Right lobe of liver (tissue), 4 donors: ENCODE measurements at regions not wholly inside any gene's neighbourhood (a gene's known extent, or its start where the extent isn't known, plus 50 kb on each side); places are given as distances from the start of the nearest gene placed in this dataset.

ENCODE experiments used
- POLR2A ChIP-seq: fragments of 450-650 bp; IDR thresholded peaks from one replicate; pipeline ENCODE4 v1.6.1; 2017; ENCODE audit warnings: antibody characterized with exemption, mild to moderate bottlenecking
- TF ChIP-seq, protein P1 (sequence below), 4 donors: fragments of 200-600 bp in 3 of 4; fragments of 450-650 bp in 1 of 4; IDR thresholded peaks; one replicate each; pipeline versions ENCODE4 v1.5.1 to v1.8.0; 2016 to 2022; ENCODE audit warnings: antibody characterized with exemption in 4 of 4, mild to moderate bottlenecking in 2 of 4
- donor health status: DM: no; HTN: no; CAD: no.
- donor health status: DM: no; HTN: no; CAD: no.
- donor health status: DM: no; HTN: yes; CAD: no.

DNA sequence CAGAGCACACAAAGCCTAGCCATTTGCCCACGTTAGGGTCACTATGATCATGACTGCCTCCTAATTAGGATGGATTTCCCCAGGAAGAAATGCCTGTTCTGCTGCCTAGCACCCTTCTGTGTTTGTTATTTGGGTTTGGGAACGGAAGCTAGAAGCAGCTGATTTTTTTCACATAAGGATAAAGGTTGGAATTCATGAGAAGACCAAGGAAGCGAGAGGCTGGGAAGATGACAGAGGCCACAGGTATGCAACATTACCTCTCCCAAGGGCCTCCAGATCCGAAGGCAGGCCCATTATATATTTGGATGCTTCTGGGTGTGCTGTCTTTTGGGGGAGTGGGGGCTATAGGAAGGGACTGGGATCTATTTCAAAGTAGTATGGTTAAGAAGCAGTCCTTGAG, 204.7 kb downstream of the FBXO15 start:
- TF ChIP-seq, protein P1, sequence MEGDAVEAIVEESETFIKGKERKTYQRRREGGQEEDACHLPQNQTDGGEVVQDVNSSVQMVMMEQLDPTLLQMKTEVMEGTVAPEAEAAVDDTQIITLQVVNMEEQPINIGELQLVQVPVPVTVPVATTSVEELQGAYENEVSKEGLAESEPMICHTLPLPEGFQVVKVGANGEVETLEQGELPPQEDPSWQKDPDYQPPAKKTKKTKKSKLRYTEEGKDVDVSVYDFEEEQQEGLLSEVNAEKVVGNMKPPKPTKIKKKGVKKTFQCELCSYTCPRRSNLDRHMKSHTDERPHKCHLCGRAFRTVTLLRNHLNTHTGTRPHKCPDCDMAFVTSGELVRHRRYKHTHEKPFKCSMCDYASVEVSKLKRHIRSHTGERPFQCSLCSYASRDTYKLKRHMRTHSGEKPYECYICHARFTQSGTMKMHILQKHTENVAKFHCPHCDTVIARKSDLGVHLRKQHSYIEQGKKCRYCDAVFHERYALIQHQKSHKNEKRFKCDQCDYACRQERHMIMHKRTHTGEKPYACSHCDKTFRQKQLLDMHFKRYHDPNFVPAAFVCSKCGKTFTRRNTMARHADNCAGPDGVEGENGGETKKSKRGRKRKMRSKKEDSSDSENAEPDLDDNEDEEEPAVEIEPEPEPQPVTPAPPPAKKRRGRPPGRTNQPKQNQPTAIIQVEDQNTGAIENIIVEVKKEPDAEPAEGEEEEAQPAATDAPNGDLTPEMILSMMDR (IDR thresholded peaks at IDR 0.05), result no peak
- no peak for TF ChIP-seq POLR2A
